PC-3 (cell line): ENCODE measurements at regions not wholly inside any gene's neighbourhood (a gene's known extent, or its start where the extent isn't known, plus 50 kb on each side); places are given as distances from the start of the nearest gene placed in this dataset.
A peak's percentile ranks its signal among the peaks of the same experiment; 100 is the strongest.

ENCODE experiments used
- ATAC-seq: fragments of 200-7000 bp; cut with Tn5 transposase; 2 replicates; pipeline ENCODE4 v1.9.1; 2020; ENCODE audit warnings: mild to moderate bottlenecking, moderate library complexity
- BruUV-seq: library from RNA; stranded (reverse); fragments of 400-500 nt; replicated peaks from 2 replicates; lab custom pipeline; 2021; lab: Mats Ljungman, UMichigan
- CTCF ChIA-PET: fragments of 300-600 bp; sonication (Branson Sonifier 250); formaldehyde crosslinking; loops from one replicate; lab custom pipeline; 2022; ENCODE audit warnings: antibody characterized with exemption; lab: Charles Lee
- POLR2A ChIA-PET: fragments of 300-600 bp; sonication (Branson Sonifier 250); formaldehyde crosslinking; loops from one replicate; lab custom pipeline; 2022; ENCODE audit warnings: antibody characterized with exemption; ENCODE audit not compliant: unreplicated experiment; lab: Charles Lee
- DNase-seq: peaks from one replicate; pipeline ENCODE4 v3.0.0-alpha.2; 2015
- H2AFZ ChIP-seq: fragments of 300-600 bp; sonication (generic); 2 replicates; pipeline ENCODE4 v1.6.0; 2016; ENCODE audit warnings: antibody characterized with exemption, low read length
- H3F3A ChIP-seq: fragments of 300-600 bp; sonication (generic); one replicate; pipeline ENCODE4 v1.6.0; 2017; ENCODE audit warnings: antibody characterized with exemption, low read length, control low read depth, mild to moderate bottlenecking; ENCODE audit not compliant: unreplicated experiment
- H3K27ac ChIP-seq: fragments of 300-600 bp; sonication (generic); 2 replicates; pipeline ENCODE4 v1.5.1; 2016; ENCODE audit warnings: mild to moderate bottlenecking, low read length
- H3K27me3 ChIP-seq: fragments of 300-600 bp; sonication (generic); 2 replicates; pipeline ENCODE4 v1.6.1; 2016; ENCODE audit warnings: low read length, mixed read lengths
- H3K36me3 ChIP-seq: fragments of 300-600 bp; sonication (generic); 2 replicates; pipeline ENCODE4 v1.6.1; 2016; ENCODE audit warnings: low read depth, mixed run types, low read length, mixed read lengths
- H3K4me1 ChIP-seq: fragments of 300-600 bp; sonication (generic); 2 replicates; pipeline ENCODE4 v1.5.1; 2016; ENCODE audit warnings: low read length; ENCODE audit not compliant: insufficient read depth
- H3K4me2 ChIP-seq: fragments of 300-600 bp; sonication (generic); 2 replicates; pipeline ENCODE4 v1.6.0; 2016; ENCODE audit warnings: low read length
- H3K4me3 ChIP-seq: fragments of 300-600 bp; sonication (generic); 2 replicates; pipeline ENCODE4 v1.5.1; 2016; ENCODE audit warnings: mild to moderate bottlenecking, low read length, mixed read lengths
- H3K79me2 ChIP-seq: fragments of 300-600 bp; sonication (generic); 2 replicates; pipeline ENCODE4 v1.6.1; 2017; ENCODE audit warnings: low read length, mixed read lengths
- H3K9ac ChIP-seq: fragments of 300-600 bp; sonication (generic); 2 replicates; pipeline ENCODE4 v1.6.0; 2016; ENCODE audit warnings: mild to moderate bottlenecking, low read length
- H3K9me2 ChIP-seq: fragments of 300-600 bp; sonication (generic); replicated peaks from 2 replicates; pipeline ENCODE4 v1.6.1; 2016; ENCODE audit warnings: mixed run types, low read length, mixed read lengths
- H3K9me3 ChIP-seq: fragments of 300-600 bp; sonication (generic); 2 replicates; pipeline ENCODE4 v1.6.1; 2016; ENCODE audit warnings: low read length, mixed read lengths
- H4K20me1 ChIP-seq: fragments of 300-600 bp; sonication (generic); 2 replicates; pipeline ENCODE4 v1.6.1; 2016; ENCODE audit warnings: low read length, mixed read lengths
- EZH2 ChIP-seq: fragments of 300-600 bp; sonication (generic); IDR thresholded peaks from one replicate; pipeline ENCODE4 v1.6.1; 2017; ENCODE audit warnings: antibody characterized with exemption, mild to moderate bottlenecking, low read length; ENCODE audit not compliant: unreplicated experiment
- EZH2phosphoT487 ChIP-seq: fragments of 300-600 bp; sonication (generic); IDR thresholded peaks from 2 replicates; pipeline ENCODE4 v1.6.1; 2018; ENCODE audit warnings: mild to moderate bottlenecking, antibody characterized with exemption, low read length, borderline replicate concordance
- intact Hi-C: fragments of 100-400 bp; cut with micrococcal nuclease; formaldehyde crosslinking; loops from 2 replicates; pipeline ENCODE4 v1.9.0; 2023
- TF ChIP-seq, protein P1 (sequence below): fragments of 300-600 bp; sonication (generic); conservative IDR thresholded peaks from 2 replicates; pipeline ENCODE4 v1.5.1; 2017; ENCODE audit warnings: antibody characterized with exemption, low read depth, mild to moderate bottlenecking, low read length

DNA sequence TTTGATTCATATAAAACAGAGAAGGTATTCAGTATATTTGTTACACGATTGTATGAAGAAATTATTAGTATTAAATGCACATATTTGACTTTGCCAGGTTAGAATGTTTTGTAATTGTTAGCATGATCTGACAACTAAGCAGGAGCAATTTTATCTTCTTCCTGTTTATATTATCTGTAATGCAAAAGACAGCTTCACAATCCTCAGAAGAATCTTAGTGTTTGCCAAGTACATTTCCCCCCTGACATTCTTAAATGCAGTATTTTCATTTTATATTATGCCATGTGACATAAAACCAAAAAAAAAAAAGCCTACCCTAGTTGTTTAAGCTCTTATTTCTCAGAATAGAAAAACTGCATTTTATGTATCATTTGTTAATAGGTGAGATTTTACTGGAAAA lies 469.4 kb downstream of the FOXG1 start:
- ChIA-PET CTCF (no interaction called here), POLR2A (interaction anchor here (0.5 kb wide), 1 partner anchor 1316 kb away, joined by 4 read pairs; no protein-coding TSS in a partner anchor)
- Histone ChIP-seq H3K79me2 (no peaks in the 10 kb centered on the region), H3F3A (peaks cover 8% of the 10 kb centered on the region), H3K4me1 (peaks cover 36% of the 10 kb centered on the region), H2AFZ (no peak overlapping the region), H3K27ac (peak overlapping the region; percentile 84), H3K4me3 (no peak overlapping the region), H3K9ac (peak overlapping the region; percentile 30), H3K36me3 (no peaks in the 10 kb centered on the region), H3K9me3 (no peaks in the 10 kb centered on the region), H3K4me2 (peak overlapping the region; percentile 66), H3K9me2 (no peaks in the 10 kb centered on the region), H3K27me3 (no peaks in the 10 kb centered on the region), H4K20me1 (no peaks in the 10 kb centered on the region)
- TF ChIP-seq, protein P1, sequence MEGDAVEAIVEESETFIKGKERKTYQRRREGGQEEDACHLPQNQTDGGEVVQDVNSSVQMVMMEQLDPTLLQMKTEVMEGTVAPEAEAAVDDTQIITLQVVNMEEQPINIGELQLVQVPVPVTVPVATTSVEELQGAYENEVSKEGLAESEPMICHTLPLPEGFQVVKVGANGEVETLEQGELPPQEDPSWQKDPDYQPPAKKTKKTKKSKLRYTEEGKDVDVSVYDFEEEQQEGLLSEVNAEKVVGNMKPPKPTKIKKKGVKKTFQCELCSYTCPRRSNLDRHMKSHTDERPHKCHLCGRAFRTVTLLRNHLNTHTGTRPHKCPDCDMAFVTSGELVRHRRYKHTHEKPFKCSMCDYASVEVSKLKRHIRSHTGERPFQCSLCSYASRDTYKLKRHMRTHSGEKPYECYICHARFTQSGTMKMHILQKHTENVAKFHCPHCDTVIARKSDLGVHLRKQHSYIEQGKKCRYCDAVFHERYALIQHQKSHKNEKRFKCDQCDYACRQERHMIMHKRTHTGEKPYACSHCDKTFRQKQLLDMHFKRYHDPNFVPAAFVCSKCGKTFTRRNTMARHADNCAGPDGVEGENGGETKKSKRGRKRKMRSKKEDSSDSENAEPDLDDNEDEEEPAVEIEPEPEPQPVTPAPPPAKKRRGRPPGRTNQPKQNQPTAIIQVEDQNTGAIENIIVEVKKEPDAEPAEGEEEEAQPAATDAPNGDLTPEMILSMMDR: no peak
- no peak for TF ChIP-seq EZH2phosphoT487
- TF ChIP-seq EZH2: no peak
- ATAC-seq (no peak), DNase-seq (no peak)
- no TSS peak for BruUV-seq
- intact Hi-C loops: no loop called here

DNA sequence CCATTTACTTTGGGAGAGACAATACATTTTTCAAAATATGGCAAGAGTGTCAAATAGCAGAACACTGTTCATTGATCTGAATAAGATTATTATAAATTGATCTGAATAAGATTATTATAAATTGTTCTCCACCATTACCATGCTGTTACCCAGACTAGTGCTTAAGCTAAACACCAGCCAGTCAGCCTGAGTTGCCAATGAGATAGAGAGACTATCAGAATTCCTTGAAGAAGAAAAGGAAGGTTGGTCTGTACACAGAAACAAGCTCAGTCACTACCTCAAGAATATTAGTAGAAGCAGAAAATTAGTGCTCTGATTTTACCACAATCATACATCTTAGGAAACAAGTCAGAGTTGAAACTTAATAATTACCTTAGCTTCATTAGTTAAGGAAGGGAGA lies 469.8 kb downstream of the FOXG1 start:
- Histone ChIP-seq H3K9ac (peak overlapping the region; percentile 30), H2AFZ (no peak overlapping the region), H3K36me3 (no peaks in the 10 kb centered on the region), H3K9me2 (no peaks in the 10 kb centered on the region), H3F3A (peaks cover 8% of the 10 kb centered on the region), H4K20me1 (no peaks in the 10 kb centered on the region), H3K27me3 (no peaks in the 10 kb centered on the region), H3K9me3 (no peaks in the 10 kb centered on the region), H3K79me2 (no peaks in the 10 kb centered on the region), H3K4me1 (peaks cover 40% of the 10 kb centered on the region), H3K27ac (peak overlapping the region; percentile 84), H3K4me3 (peak overlapping the region; percentile 25), H3K4me2 (peak overlapping the region; percentile 66)
- ATAC-seq: peak; percentile 19
- CTCF ChIA-PET: no interaction called here
- no peak for DNase-seq
- POLR2A ChIA-PET: no interaction called here
- intact Hi-C loops: no loop called here
- BruUV-seq: no TSS peak
- TF ChIP-seq EZH2phosphoT487 (no peak), EZH2 (no peak)
- TF ChIP-seq, protein P1: no peak

DNA sequence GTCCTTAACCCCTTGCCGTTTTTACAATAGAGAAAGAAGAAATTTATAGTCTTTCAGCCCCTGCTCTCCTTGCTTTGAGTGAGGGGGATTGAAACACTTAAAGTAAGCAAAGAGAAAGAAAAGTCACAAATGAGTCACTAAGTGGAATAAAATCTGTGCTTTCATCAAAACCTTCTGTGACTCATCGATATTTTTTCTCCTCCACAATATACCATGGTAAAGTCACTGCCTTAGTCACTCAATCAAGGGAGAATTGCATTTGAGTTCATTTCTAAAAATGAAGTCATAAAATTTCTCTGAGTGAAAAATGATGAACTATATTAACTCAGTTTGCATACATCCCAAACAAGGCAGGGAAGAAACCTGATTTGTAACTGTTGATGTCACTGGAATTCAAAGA lies 470.3 kb downstream of the FOXG1 start:
- peaks cover 8% of the 10 kb centered on the region for H3F3A ChIP-seq
- H4K20me1 ChIP-seq: no peaks in the 10 kb centered on the region
- ATAC-seq (peak; percentile 76), DNase-seq (peak; percentile 91)
- no peaks in the 10 kb centered on the region for H3K36me3 ChIP-seq
- H3K27me3 ChIP-seq: no peaks in the 10 kb centered on the region
- no peaks in the 10 kb centered on the region for H3K9me3 ChIP-seq
- peak overlapping the region; percentile 25 for H3K4me3 ChIP-seq
- TF ChIP-seq EZH2 (no peak), EZH2phosphoT487 (no peak)
- TF ChIP-seq, protein P1: no peak
- no peaks in the 10 kb centered on the region for H3K9me2 ChIP-seq
- H2AFZ ChIP-seq: no peak overlapping the region
- peak overlapping the region; percentile 66 for H3K4me2 ChIP-seq
- intact Hi-C loops: no loop called here
- ChIA-PET POLR2A (no interaction called here), CTCF (no interaction called here)
- peak overlapping the region; percentile 30 for H3K9ac ChIP-seq
- H3K4me1 ChIP-seq: peaks cover 41% of the 10 kb centered on the region
- peak overlapping the region; percentile 84 for H3K27ac ChIP-seq
- BruUV-seq: no TSS peak
- no peaks in the 10 kb centered on the region for H3K79me2 ChIP-seq
